GM20000 (cell line): ENCODE measurements at regions not wholly inside any gene's neighbourhood (a gene's known extent, or its start where the extent isn't known, plus 50 kb on each side); places are given as distances from the start of the nearest gene placed in this dataset.

Experiments used
- DNase-seq: peaks from one replicate; pipeline ENCODE4 v3.0.0; 2012; ENCODE audit warnings: low spot score
- TF ChIP-seq, protein P1 (sequence below): IDR thresholded peaks from 2 replicates; pipeline ENCODE4 v1.5.1; 2012; ENCODE audit warnings: mild to moderate bottlenecking, control low read depth; ENCODE audit errors: extremely low read depth, missing control alignments

DNA sequence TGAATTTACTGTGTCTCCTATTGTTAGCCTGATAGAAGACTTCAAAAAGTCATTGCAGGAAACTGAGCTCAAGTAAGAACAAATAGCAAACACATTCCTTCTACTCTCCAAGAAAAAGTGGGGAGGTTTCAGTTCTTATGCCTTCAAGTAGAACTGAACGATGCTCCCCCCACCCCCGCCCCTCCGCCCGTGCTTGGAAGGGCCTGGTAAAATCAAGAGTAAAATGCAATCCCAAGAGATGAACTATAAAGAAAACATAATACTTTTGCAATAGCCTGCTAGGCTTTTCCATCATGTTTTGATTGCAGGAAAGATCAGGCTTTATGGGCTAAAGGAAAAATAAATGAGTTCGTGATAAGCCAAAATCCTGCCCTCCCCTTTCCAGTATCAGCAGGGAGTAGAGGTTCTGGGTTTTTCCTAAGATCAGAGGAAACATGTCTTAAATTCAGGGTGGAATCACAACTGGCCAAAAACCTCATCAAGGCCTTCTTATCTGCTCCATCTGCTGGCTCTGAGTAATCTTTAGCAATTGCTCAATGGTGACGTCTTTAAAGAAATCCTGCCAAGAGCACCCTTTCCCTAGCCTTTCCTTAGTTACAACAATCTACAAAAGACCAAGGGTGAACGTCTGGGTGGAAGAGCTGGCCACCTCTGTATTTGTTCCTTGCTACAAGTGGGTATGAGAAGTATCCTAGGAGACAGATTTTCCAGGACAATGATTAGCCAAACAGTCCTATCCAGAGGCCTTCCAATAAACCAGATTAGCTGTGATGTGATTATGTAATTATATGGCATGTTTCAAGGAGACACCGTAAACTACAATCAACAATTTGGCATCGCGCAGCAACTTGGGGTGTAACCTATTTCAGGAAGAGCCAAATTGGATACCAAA, 66.3 kb upstream of the FAM9C start:
- TF ChIP-seq, protein P1, sequence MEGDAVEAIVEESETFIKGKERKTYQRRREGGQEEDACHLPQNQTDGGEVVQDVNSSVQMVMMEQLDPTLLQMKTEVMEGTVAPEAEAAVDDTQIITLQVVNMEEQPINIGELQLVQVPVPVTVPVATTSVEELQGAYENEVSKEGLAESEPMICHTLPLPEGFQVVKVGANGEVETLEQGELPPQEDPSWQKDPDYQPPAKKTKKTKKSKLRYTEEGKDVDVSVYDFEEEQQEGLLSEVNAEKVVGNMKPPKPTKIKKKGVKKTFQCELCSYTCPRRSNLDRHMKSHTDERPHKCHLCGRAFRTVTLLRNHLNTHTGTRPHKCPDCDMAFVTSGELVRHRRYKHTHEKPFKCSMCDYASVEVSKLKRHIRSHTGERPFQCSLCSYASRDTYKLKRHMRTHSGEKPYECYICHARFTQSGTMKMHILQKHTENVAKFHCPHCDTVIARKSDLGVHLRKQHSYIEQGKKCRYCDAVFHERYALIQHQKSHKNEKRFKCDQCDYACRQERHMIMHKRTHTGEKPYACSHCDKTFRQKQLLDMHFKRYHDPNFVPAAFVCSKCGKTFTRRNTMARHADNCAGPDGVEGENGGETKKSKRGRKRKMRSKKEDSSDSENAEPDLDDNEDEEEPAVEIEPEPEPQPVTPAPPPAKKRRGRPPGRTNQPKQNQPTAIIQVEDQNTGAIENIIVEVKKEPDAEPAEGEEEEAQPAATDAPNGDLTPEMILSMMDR, result no peak
- DNase-seq, result no peak

DNA sequence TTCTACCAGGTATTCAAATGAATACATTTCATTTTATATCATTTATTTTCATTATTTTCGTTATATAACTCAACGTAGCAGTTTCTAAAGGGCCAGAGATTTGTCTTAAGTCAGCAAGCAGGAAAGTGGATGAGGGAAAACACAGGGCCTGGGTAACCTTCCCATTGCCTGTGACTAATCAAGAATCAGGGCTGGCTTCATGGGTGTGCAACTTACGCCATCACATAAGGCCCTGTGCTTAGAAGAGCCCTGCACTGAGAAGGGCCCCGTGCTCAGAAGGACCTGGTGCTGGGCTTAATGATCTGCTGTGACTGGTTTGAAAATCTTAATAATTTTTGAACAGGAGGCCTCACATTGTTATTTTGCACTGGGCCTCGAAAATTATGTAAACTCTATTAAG, 65.4 kb upstream of the FAM9C start:
- TF ChIP-seq, protein P1, result no peak

DNA sequence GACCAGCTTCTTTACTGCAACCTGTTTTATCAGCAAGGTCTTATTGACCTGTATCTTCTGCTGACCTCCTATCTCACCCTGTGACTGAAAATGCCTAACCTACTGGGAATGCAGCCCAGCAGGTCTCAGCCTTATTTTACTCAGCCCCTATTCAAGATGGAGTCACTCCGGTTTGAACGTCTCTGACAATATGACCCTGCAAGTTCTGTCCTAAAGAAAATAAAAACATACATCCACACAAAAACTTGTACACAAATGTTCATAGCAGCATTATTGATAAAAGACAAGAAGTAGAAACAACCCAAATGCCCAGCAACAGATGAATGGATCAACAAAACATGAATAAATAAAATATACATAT, 59.5 kb upstream of the FAM9C start:
- DNase-seq, result no peak

More for the DNA sequence above, 65.4 kb upstream of the FAM9C start:
- DNase-seq, result no peak

GRCh38 chrX:13103188-13103913, 58.9 kb upstream of the FAM9C start:
- TF ChIP-seq, protein P1, result no peak
- no peak for DNase-seq

More for the DNA sequence above, 59.5 kb upstream of the FAM9C start:
- TF ChIP-seq, protein P1, result no peak

- no peak for DNase-seq
- TF ChIP-seq, protein P1, result no peak
These were observed 58.2 kb upstream of the FAM9C start for GRCh38 chrX:13102636-13103035.

GRCh38 chrX:13101441-13102139, 57.2 kb upstream of the FAM9C start:
- TF ChIP-seq, protein P1, result no peak
- no peak for DNase-seq
